Liver (tissue), 3 donors: ENCODE measurements at regions not wholly inside any gene's neighbourhood (a gene's known extent, or its start where the extent isn't known, plus 50 kb on each side); places are given as distances from the start of the nearest gene placed in this dataset.

Experiments used
- EGR1 ChIP-seq, 2 donors: IDR thresholded peaks; 2 replicates each; pipeline ENCODE4 v1.6.1; 2016 to 2018; ENCODE audit warnings: antibody characterized with exemption in 2 of 2, low read depth in 2 of 2
- GABPA ChIP-seq, 2 donors: IDR thresholded peaks in 1 of 2; conservative IDR thresholded peaks in 1 of 2; 2 replicates each; pipeline ENCODE4 v1.6.1; 2016; ENCODE audit warnings: antibody characterized with exemption in 2 of 2, mild to moderate bottlenecking in 1 of 2, moderate library complexity in 1 of 2
- JUND ChIP-seq, 2 donors: IDR thresholded peaks; 2 replicates each; pipeline ENCODE4 v1.6.1; 2016; ENCODE audit warnings: antibody characterized with exemption in 2 of 2
- MAX ChIP-seq: IDR thresholded peaks from 2 replicates; pipeline ENCODE4 v1.6.1; 2016; ENCODE audit warnings: antibody characterized with exemption
- REST ChIP-seq: IDR thresholded peaks from 2 replicates; pipeline ENCODE4 v1.6.1; 2016; ENCODE audit warnings: antibody characterized with exemption, mild to moderate bottlenecking
- TAF1 ChIP-seq: conservative IDR thresholded peaks from 2 replicates; pipeline ENCODE4 v1.6.1; 2016; ENCODE audit warnings: antibody characterized with exemption, mild to moderate bottlenecking
- TF ChIP-seq, protein P1 (sequence below): fragments of 150-350 bp; IDR thresholded peaks from 2 replicates; pipeline ENCODE4 v1.5.1; 2017; ENCODE audit warnings: improper control_type of control experiment, low read depth, low read length; ENCODE audit not compliant: missing input control
- TF ChIP-seq, protein P2 (sequence below): IDR thresholded peaks from 2 replicates; pipeline ENCODE4 v1.6.1; 2016; ENCODE audit warnings: antibody characterized with exemption
- TF ChIP-seq, protein P3 (sequence below): IDR thresholded peaks from 2 replicates; pipeline ENCODE4 v1.6.1; 2016; ENCODE audit warnings: antibody characterized with exemption
- donor health status: healthy.
- donor health status: healthy.

DNA sequence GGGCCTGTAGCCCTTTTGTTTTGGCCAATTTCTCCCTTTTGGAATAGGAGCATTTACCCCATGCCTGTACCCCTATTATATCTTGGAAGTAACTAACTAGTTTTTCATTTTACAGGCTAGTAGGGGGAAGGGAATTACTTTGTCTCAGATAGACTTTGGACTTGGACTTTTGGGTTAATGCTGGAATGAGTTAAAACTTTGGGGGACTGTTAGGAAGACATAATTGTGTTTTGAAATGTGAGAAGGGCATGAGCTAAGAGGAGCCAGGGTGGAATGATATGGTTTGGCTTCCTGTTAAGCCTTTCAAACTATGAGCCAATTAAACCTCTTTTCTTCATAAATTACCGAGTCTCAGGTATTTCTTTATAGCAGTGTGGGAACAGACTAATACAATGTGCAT, 168.1 kb downstream of the FGF1 start:
- TF ChIP-seq, protein P1, sequence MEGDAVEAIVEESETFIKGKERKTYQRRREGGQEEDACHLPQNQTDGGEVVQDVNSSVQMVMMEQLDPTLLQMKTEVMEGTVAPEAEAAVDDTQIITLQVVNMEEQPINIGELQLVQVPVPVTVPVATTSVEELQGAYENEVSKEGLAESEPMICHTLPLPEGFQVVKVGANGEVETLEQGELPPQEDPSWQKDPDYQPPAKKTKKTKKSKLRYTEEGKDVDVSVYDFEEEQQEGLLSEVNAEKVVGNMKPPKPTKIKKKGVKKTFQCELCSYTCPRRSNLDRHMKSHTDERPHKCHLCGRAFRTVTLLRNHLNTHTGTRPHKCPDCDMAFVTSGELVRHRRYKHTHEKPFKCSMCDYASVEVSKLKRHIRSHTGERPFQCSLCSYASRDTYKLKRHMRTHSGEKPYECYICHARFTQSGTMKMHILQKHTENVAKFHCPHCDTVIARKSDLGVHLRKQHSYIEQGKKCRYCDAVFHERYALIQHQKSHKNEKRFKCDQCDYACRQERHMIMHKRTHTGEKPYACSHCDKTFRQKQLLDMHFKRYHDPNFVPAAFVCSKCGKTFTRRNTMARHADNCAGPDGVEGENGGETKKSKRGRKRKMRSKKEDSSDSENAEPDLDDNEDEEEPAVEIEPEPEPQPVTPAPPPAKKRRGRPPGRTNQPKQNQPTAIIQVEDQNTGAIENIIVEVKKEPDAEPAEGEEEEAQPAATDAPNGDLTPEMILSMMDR = no peak
- TF ChIP-seq MAX (no peak), EGR1 (IDR thresholded peaks at IDR 0.05; ENCODE audit: low read depth in 2 of 2) (no peak), JUND (IDR thresholded peaks at IDR 0.05) (no peak), TAF1 (no peak), REST (no peak), GABPA (IDR thresholded peaks at IDR 0.05 in 1 of 2, conservative IDR thresholded peaks at IDR 0.05 in 1 of 2) (no peak)
- TF ChIP-seq, protein P2, sequence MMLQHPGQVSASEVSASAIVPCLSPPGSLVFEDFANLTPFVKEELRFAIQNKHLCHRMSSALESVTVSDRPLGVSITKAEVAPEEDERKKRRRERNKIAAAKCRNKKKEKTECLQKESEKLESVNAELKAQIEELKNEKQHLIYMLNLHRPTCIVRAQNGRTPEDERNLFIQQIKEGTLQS = no peak
- TF ChIP-seq, protein P3, sequence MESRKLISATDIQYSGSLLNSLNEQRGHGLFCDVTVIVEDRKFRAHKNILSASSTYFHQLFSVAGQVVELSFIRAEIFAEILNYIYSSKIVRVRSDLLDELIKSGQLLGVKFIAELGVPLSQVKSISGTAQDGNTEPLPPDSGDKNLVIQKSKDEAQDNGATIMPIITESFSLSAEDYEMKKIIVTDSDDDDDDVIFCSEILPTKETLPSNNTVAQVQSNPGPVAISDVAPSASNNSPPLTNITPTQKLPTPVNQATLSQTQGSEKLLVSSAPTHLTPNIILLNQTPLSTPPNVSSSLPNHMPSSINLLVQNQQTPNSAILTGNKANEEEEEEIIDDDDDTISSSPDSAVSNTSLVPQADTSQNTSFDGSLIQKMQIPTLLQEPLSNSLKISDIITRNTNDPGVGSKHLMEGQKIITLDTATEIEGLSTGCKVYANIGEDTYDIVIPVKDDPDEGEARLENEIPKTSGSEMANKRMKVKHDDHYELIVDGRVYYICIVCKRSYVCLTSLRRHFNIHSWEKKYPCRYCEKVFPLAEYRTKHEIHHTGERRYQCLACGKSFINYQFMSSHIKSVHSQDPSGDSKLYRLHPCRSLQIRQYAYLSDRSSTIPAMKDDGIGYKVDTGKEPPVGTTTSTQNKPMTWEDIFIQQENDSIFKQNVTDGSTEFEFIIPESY = no peak
